Stimulated activated CD4-positive, alpha-beta T cell treated with anti-CD3 and anti-CD28 coated beads, Interleukin-12 subunit alpha, Interleukin-12 subunit beta, amount 100 ng/mL, for 48 hours (primary cell): ENCODE measurements at regions not wholly inside any gene's neighbourhood (a gene's known extent, or its start where the extent isn't known, plus 50 kb on each side); places are given as distances from the start of the nearest gene placed in this dataset.
"Not testable (repeated sequence)": the region's sequence is repeated elsewhere in the genome, so short reads cannot be mapped to it uniquely, and the experiment has no call there.

Experiments
- DNase-seq, 3 donors: peaks; one replicate each; pipeline ENCODE4 v3.0.0-alpha.2; 2020; ENCODE audit warnings: low read depth in 2 of 3, low spot score in 1 of 3

- DNase-seq, result no peak
These were observed 731.5 kb downstream of the SLITRK1 start for GRCh38 chr13:83150616-83151307.

GRCh38 chr13:83136660-83137059 is 745.6 kb downstream of the SLITRK1 start:
- no peak for DNase-seq

DNA sequence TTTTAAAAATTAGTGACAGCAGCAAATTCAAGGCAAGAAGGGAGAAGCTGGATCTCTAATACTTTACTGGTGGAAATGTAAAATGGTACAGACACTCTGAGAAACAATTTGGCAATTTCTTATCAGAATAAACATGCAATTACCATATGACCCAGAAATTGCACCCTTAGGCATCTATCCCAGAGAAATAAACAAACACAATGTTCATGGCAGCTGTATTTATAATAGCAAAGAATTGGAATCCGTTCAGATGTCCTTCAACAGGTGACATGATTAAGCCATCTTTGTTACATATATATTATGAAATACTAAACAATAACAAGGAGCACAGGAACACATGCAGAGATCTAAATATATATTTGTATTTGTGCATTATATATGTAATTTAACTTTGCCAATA is 756.5 kb downstream of the SLITRK1 start:
- DNase-seq, result no peak

- no peak for DNase-seq
These were observed 760.4 kb downstream of the SLITRK1 start for GRCh38 chr13:83121896-83122295.

DNA sequence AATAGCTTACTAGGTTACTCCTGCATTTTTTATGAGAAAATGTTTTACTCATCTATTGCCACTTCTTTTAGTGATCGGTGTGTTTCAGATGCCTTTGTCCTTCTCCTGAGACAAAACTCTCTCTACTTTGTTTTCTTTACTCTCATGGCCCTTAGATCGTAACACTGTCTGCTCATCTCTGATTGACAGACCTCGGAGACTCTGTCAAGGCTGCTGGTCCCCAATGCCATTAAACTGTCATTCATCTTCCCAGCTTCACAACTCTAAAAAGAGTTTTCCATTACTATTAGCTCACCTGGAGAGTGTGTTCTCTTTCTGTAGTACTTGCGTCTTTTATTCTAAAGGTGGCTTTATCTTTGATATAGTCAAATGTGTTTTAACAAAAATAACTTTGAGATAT is 765.2 kb downstream of the SLITRK1 start:
- no peak for DNase-seq

- DNase-seq, result not testable (repeated sequence)
These were observed 780.6 kb downstream of the SLITRK1 start for GRCh38 chr13:83101574-83102247.

DNA sequence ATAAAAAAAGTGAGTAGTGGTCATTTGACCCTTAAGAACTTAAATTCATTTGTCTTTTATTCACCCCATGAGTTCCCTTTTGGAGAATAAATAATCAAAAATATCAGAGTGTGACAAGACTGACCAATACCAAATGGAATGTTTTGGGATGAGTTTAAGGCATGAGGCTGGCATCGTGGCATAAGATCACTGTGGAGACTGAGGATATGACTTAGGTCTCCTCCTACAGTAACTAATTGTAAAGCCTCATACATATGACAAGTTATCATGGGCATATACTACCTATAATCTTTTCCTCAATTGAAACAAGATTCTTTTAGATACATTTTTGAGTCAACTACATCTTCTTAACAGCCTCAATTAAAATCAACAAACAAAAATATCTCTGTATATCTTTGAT is 782.0 kb downstream of the SLITRK1 start:
- no peak for DNase-seq

DNA sequence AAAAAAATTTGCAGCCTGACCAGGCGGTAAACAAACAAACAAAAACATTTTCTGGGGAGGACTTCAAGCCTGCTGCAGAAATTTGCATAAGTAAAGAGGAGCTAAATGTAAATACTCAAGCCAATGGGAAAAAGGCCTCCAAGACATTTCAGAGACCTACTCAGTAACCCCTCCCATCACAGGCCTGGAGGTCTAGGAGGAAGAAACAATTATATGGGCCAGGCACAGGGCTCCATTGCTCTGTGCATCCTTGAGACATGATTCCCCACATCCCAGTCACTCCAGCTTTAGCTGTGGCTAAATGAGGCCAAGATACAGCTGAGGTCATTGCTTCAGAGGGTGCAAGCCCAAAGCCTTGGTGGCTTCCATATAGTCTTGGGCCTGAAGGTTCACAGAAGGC is 793.4 kb downstream of the SLITRK1 start:
- no peak for DNase-seq

DNA sequence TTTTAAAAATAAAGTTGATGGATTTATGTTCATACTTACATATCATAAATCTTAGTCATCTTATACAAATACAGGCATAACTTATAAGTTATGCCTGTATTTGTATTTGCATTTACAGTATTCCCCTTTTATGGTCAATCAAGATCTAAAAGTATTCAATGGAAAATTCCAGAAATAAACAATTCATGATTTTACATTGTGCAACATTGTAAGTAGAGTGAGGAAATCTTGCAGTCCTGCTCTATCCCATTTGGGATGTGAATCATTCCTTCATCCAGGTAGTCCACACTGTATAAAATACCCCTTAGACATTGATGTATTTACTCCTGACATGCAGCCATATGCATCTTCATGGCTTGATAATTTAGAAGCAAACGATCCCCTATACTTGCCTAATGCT is 795.3 kb downstream of the SLITRK1 start:
- no peak for DNase-seq

- no peak for DNase-seq
These were observed 796.2 kb downstream of the SLITRK1 start for GRCh38 chr13:83086088-83086487.

DNA sequence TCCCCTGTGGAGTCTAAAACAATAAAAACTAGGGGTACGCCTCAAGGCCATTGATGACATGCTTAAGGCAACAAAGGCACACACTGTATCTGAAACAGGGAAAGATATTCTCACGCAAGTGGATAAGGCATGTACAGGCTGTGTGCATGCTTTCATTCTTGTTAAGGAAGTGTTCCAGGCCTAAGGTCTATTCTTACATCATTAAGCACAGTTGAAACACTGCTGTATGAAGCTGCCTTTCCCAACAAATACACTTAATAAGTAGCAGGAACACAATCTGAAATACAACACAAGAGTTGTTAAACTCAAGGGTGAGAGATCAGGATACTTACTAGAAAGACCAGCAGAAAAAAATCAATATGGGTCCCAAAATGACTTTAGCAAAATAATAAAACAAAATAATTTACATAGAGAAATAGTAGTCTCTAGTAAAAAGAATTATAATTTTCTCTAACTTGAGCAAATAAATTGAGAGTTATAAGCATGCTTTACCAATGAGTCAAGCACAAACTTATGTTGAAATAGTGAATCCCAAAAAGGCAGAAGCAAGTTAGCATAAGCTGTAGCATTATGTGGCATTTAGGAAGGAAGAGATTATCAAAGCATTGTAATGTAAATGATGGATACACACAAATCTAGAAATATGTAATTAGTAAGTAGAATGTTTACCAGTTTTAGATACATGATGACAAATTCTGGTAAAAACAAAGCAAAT is 796.9 kb downstream of the SLITRK1 start:
- no peak for DNase-seq

DNA sequence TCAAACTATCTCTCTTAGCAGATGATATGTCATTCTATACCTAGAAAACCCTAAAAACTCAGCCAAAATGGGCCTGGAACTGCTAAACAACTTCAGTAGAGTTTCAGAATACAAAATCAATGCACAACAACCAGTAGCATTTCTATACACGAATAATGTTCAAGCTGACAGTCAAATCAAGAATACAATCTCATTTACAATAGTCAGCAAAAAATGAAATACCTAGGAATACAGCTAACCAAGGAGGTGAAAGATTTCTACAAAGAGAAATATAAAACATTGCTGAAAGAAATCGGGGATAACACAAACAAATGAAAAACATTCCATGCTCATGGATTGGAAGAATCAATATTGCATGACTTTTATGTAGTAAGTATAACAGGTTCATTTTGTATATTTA is 804.8 kb downstream of the SLITRK1 start:
- DNase-seq, result no peak

DNA sequence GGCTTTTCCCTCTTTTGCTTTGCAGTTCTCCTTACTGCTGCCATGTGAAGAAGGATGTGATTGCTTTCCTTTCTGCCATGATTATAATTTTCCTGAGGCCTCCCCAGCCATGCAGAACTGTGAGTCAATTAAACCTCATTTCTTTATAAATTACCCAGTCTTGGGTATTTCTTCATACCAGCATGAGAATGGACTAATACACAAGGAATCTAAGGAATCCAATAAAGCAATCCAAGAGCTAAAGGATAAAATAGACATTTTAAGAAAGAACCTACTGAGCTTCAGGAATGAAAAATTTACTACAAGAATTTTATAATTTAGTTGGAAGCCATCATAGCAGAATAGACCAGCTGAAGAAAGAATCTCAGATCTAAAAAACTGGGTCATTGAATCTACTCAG is 808.3 kb downstream of the SLITRK1 start:
- DNase-seq, result not testable (repeated sequence)

- no peak for DNase-seq
These were observed 817.2 kb downstream of the SLITRK1 start for GRCh38 chr13:83065108-83065507.

DNA sequence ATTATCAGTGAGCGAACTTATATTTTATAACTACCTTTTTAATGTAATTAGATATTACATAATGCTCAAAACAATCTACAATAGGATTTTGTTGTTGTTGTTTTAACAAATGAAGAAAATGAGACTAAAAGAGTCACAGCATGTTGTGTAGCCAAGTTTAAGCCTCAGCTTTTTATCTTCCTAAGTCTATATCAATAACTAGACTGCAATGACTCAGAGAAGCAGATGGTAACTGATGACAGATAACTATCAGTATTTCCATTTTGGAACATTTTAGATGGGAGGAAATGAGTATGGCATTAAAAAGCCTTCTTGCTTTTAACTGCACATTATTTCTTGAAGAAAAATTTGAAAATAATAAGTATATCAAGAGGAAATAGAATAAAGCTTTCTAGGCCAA is 825.2 kb downstream of the SLITRK1 start:
- DNase-seq, result no peak

GRCh38 chr13:83056269-83056668 is 826.0 kb downstream of the SLITRK1 start:
- DNase-seq, result no peak

DNA sequence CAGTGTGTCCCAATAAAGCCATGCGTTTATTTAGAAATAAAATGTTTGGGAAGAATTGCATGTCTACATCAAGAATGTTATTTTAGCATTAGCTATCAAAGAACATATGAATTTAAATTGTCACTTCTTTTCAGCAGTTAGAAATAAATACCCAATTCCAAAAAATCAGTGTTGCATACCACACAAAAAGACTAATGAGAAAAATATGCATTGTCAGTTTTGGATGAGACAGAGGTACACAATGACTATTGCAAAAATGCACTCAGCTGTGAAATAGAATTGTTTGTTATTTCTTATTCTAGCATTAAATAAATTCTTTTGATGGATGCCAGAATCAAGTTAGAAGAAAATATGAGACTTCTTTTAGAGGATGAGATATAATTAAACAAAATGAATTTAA is 833.9 kb downstream of the SLITRK1 start:
- DNase-seq, result no peak

DNA sequence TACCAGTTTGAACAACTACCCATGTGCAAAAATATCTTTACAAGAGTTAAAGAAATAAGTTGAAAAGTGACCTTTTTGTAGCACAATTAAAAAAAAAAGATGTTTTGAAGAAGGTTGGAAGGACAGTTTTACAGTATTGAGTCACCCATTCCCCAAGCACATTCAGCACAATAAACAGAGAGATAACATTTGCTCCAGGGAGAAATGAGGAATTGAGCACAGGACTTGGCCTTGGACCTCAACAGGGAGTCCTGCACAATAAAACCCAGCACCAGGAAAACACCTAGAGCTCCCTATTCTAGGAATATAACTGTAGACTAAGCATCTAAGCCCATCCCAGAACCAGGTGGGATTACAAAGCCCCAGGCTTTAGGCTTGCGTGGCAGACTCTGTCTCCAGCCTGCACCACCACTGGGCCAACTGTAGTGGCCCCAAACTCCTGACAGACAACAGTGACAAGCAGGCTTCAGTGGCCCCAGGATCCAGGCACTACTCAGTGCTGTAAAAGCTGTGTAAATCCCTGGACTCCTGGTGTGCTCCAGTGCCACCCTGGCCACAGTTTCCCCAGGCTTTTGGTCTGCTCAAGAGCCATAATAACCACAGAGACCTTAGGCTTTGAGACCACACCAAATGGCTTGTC is 857.2 kb downstream of the SLITRK1 start:
- no peak for DNase-seq

DNA sequence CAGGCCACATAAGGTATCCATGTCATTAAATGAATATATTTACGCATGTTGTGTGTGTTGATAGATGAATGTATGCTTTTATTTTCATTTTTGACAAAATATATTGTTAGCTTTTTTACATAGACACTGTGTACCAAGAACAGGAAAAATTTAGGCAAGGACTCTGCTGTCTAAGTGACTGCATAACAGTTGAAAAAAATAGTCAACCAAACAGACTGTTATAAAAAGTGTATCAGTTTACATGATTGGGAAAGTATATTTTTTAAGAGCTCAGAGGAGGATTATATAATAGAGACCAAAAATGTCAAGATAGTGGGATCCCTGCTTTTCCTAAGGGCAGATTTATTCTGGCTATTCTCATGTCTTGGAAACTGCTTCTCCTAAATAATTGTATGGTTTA is 858.0 kb downstream of the SLITRK1 start:
- no peak for DNase-seq

- no peak for DNase-seq
These were observed 862.3 kb downstream of the SLITRK1 start for GRCh38 chr13:83019986-83020385.

DNA sequence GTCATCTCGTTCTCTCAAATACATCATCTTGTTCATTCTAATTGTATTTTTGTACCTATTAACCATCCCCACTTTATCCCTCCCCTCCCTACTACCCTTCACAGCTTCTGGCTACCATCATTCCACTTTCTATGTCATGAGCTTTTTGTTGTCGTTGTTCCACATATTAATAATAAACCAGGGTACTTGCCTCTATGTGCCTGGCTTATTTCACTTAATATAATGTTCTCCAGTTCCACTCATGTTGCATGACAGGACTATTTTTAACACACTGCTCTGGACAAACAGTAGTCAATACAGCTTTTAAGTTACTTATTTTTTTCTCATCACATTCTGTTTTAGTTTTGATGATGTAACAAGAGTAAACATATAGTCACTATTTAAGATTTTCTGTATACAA is 872.3 kb downstream of the SLITRK1 start:
- no peak for DNase-seq
